ENCODE measurements at regions not wholly inside any gene's neighbourhood (a gene's known extent, or its start where the extent isn't known, plus 50 kb on each side); places are given as distances from the start of the nearest gene placed in this dataset.

DNA sequence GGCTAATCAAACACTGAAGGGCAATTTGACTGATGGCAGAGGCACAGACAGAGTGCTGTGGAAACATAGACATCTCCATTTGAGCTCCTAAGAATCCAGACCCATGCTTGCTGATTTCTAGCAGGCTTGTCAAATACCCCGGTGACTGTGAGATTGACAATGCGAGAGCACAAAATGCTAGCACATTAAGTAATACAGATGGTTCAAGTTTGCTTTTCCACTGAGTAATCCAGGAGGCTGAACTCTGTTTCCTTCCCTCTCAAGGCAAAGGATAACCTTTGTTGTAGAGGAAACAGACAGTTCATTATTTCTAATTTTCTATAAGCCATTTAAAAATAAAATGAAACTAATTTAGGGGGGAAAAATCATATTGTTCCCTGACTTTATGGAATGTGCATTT lies 256.5 kb upstream of the CRY1 start:
- TF ChIP-seq, protein P1, sequence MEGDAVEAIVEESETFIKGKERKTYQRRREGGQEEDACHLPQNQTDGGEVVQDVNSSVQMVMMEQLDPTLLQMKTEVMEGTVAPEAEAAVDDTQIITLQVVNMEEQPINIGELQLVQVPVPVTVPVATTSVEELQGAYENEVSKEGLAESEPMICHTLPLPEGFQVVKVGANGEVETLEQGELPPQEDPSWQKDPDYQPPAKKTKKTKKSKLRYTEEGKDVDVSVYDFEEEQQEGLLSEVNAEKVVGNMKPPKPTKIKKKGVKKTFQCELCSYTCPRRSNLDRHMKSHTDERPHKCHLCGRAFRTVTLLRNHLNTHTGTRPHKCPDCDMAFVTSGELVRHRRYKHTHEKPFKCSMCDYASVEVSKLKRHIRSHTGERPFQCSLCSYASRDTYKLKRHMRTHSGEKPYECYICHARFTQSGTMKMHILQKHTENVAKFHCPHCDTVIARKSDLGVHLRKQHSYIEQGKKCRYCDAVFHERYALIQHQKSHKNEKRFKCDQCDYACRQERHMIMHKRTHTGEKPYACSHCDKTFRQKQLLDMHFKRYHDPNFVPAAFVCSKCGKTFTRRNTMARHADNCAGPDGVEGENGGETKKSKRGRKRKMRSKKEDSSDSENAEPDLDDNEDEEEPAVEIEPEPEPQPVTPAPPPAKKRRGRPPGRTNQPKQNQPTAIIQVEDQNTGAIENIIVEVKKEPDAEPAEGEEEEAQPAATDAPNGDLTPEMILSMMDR (IDR thresholded peaks at IDR 0.05): no peak
- TF ChIP-seq POLR2A (IDR thresholded peaks at IDR 0.05): no peak
- TF ChIP-seq POLR2AphosphoS5 (IDR thresholded peaks at IDR 0.05): no peak
